Uterus (tissue), 2 donors: ENCODE measurements at regions not wholly inside any gene's neighbourhood (a gene's known extent, or its start where the extent isn't known, plus 50 kb on each side); places are given as distances from the start of the nearest gene placed in this dataset.

Experiments used
- CTCF ChIP-seq, 4 experiments: fragments of 200-600 bp in 2 of 4; fragments of 450-650 bp in 2 of 4; sonication (generic) in 2 of 4; IDR thresholded peaks; one replicate each; pipeline ENCODE4 v1.5.1; 2016 to 2019; ENCODE audit warnings: antibody characterized with exemption in 4 of 4, mild to moderate bottlenecking in 2 of 4, moderate library complexity in 1 of 4
- POLR2A ChIP-seq, 2 donors: fragments of 450-650 bp; IDR thresholded peaks; one replicate each; pipeline ENCODE4 v1.6.1; 2016; ENCODE audit warnings: antibody characterized with exemption in 2 of 2, mild to moderate bottlenecking in 1 of 2, moderate library complexity in 1 of 2

- TF ChIP-seq CTCF (IDR thresholded peaks at IDR 0.05) (no peak), POLR2A (IDR thresholded peaks at IDR 0.05) (no peak)
These were observed 54.3 kb upstream of the SLC39A10 start for GRCh38 chr2:195602687-195603086.
